Tibial artery (tissue), 4 donors: ENCODE measurements at regions not wholly inside any gene's neighbourhood (a gene's known extent, or its start where the extent isn't known, plus 50 kb on each side); places are given as distances from the start of the nearest gene placed in this dataset.

Source experiments
- DNase-seq, 2 donors: peaks; one replicate each; pipeline ENCODE4 v3.0.0-alpha.2; 2019
- H3K27ac ChIP-seq, 2 donors: fragments of 200-600 bp; sonication (generic) in 1 of 2; 1 replicate in 1 of 2; 2 replicates in 1 of 2; pipeline ENCODE4 v1.5.1; 2018 to 2019; ENCODE audit warnings: mild to moderate bottlenecking in 1 of 2
- H3K27me3 ChIP-seq, 2 donors: fragments of 200-600 bp; sonication (generic) in 1 of 2; one replicate each; pipeline versions ENCODE4 v1.5.1 to v1.6.0; 2016 to 2019
- H3K36me3 ChIP-seq, 3 donors: fragments of 200-600 bp; sonication (generic) in 2 of 3; one replicate each; pipeline ENCODE4 v1.5.1; 2016 to 2019; ENCODE audit warnings: mild to moderate bottlenecking in 2 of 3
- H3K4me1 ChIP-seq, 4 donors: fragments of 200-600 bp; sonication (generic) in 2 of 4; 1 replicate in 3 of 4; 2 replicates in 1 of 4; pipeline ENCODE4 v1.5.1; 2016 to 2019
- H3K4me3 ChIP-seq, 2 donors: fragments of 200-600 bp; sonication (generic) in 1 of 2; 1 replicate in 1 of 2; 2 replicates in 1 of 2; pipeline ENCODE4 v1.5.1; 2018 to 2019; ENCODE audit warnings: mild to moderate bottlenecking in 2 of 2
- H3K9me3 ChIP-seq, 3 donors: fragments of 200-600 bp; sonication (generic) in 1 of 3; one replicate each; pipeline ENCODE4 v1.5.1; 2016 to 2019
- intact Hi-C: fragments of 100-400 bp; cut with DNase I; formaldehyde crosslinking; loops from one replicate; pipeline ENCODE4 v1.15.0; 2023; ENCODE audit warnings: low total_unique reads
- TF ChIP-seq, protein P1 (sequence below), 2 experiments: fragments of 200-600 bp in 1 of 2; fragments of 450-650 bp in 1 of 2; IDR thresholded peaks; one replicate each; pipeline ENCODE4 v1.5.1; 2017 to 2019; ENCODE audit warnings: antibody characterized with exemption in 2 of 2, mild to moderate bottlenecking in 1 of 2, moderate library complexity in 1 of 2

DNA sequence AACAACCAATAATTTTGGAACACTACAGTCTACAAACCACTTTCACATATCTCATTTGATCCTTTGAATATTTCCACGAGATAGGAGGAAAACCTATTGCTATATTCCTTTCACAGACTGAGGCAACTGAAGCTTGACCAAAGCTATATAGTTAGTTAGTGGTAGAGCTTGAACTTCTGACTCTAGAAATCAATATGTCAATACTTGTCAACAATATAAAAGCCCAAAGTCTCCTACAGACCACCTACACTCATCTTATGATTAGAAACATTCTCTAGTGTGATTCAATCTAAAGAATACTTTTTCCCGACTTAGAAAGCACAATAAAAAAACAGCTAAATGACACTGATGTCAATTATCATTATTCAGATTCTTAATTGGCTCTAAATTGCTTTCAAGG, 139.4 kb downstream of the RPS29 start:
- peaks cover 0 to 2% (median 0%) of the 10 kb centered on the region in 3 donors for H3K9me3 ChIP-seq
- H3K27ac ChIP-seq: no peak overlapping the region
- H3K4me3 ChIP-seq: no peak overlapping the region
- intact Hi-C loops: no loop called here
- no peaks in the 10 kb centered on the region for H3K36me3 ChIP-seq
- TF ChIP-seq, protein P1, sequence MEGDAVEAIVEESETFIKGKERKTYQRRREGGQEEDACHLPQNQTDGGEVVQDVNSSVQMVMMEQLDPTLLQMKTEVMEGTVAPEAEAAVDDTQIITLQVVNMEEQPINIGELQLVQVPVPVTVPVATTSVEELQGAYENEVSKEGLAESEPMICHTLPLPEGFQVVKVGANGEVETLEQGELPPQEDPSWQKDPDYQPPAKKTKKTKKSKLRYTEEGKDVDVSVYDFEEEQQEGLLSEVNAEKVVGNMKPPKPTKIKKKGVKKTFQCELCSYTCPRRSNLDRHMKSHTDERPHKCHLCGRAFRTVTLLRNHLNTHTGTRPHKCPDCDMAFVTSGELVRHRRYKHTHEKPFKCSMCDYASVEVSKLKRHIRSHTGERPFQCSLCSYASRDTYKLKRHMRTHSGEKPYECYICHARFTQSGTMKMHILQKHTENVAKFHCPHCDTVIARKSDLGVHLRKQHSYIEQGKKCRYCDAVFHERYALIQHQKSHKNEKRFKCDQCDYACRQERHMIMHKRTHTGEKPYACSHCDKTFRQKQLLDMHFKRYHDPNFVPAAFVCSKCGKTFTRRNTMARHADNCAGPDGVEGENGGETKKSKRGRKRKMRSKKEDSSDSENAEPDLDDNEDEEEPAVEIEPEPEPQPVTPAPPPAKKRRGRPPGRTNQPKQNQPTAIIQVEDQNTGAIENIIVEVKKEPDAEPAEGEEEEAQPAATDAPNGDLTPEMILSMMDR (IDR thresholded peaks at IDR 0.05): no peak
- H3K27me3 ChIP-seq: no peaks in the 10 kb centered on the region
- H3K4me1 ChIP-seq: no peaks in the 10 kb centered on the region
- DNase-seq: no peak

DNA sequence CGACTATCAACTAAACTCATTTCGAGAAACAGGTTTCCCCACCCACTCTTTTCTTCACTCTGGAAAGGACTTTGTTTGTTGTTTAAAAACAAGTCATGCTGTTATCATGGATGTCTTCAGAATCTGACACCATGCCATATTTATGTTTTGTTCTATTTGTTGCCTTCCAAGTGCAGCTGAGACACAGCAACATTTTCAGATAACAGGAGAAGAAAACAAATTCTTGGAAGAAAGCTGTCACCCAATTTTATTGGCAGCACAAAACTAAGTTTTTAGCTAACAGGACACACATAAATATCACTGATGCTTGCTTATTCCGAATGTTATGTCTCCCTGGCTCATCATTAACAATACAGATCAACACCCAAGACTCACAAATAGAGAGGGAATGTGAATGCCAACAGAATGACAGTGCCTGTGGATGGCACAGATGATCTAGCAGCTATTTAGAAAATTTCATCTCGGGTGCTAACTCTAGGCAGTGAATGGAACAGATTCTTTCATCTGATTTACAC, 147.9 kb downstream of the RPS29 start:
- intact Hi-C loops: no loop called here
- Histone ChIP-seq H3K4me1 (no peaks in the 10 kb centered on the region), H3K36me3 (no peaks in the 10 kb centered on the region), H3K9me3 (peaks cover 0 to 4% (median 1%) of the 10 kb centered on the region in 3 donors), H3K4me3 (no peak overlapping the region), H3K27ac (no peak overlapping the region), H3K27me3 (no peaks in the 10 kb centered on the region)
- DNase-seq: no peak
- TF ChIP-seq, protein P1 (IDR thresholded peaks at IDR 0.05): no peak

DNA sequence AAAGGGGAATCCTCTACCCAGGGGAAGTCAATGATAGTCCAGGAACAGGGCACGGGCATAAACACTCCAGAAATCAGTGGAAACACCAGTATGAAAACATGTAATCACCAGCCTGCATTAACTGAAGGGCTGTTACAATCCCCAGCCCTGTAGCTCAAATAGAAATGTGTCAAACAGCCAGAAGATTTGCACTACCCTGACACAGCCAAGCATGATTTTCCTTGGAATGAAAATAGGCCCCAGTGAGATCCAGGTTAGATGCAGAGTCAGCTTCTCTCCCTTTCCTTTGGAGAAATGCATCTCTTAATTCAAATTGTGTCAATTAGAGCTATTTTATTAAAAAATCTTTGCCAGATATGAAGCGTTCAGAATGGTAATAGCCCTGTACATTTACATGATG, 158.1 kb downstream of the RPS29 start:
- DNase-seq: no peak
- Histone ChIP-seq H3K36me3 (no peaks in the 10 kb centered on the region), H3K4me1 (no peaks in the 10 kb centered on the region), H3K9me3 (peaks cover 0 to 9% (median 1%) of the 10 kb centered on the region in 3 donors), H3K4me3 (no peak overlapping the region), H3K27ac (no peak overlapping the region), H3K27me3 (no peaks in the 10 kb centered on the region)
- intact Hi-C loops: no loop called here
- TF ChIP-seq, protein P1 (IDR thresholded peaks at IDR 0.05): no peak

DNA sequence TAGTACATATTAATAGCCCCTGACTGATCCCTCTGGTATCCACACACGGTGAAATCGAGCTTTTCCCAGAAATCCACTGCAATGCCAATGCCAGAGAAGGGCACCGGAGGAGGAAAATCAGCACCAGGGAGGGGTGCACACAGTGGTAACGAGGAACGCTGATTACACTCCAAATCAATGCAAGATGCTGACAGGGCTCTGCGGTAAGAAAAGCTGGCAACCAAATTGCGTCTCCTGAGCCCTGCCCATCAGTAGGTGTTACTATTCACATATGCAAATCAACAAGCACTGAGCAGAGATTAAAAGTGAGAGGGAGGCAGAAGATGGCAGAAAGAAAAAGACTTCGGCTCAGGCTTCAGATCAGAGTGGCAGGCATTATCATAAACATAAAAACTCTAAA, 159.1 kb downstream of the RPS29 start:
- Histone ChIP-seq H3K4me3 (no peak overlapping the region), H3K36me3 (no peaks in the 10 kb centered on the region), H3K9me3 (peaks cover 0 to 8% (median 0%) of the 10 kb centered on the region in 3 donors), H3K4me1 (no peaks in the 10 kb centered on the region), H3K27ac (no peak overlapping the region), H3K27me3 (no peaks in the 10 kb centered on the region)
- no peak for DNase-seq
- TF ChIP-seq, protein P1 (IDR thresholded peaks at IDR 0.05): no peak
- intact Hi-C loops: no loop called here

DNA sequence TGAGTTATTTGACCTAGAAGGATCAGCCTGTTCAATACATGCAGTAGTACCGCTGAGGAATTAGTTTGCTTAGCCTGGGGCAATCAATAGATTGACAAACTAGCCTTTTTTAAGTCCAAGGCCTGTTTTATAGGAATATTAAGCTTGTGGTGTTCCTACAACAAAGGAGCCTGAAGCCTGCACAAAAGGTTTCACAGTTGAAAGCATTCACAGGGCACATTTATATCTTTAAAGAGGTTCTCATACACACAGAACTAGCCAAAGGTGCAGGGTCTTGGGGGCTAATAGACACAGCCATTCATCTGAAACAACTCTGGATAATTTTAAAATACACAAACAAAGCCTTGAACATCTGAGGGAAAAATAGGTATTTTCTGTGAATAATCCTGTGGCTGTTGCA, 160.3 kb downstream of the RPS29 start:
- H3K27me3 ChIP-seq: no peaks in the 10 kb centered on the region
- H3K4me3 ChIP-seq: no peak overlapping the region
- no peaks in the 10 kb centered on the region for H3K4me1 ChIP-seq
- TF ChIP-seq, protein P1 (IDR thresholded peaks at IDR 0.05): no peak
- H3K27ac ChIP-seq: no peak overlapping the region
- peaks cover 0 to 2% (median 0%) of the 10 kb centered on the region in 3 donors for H3K9me3 ChIP-seq
- DNase-seq: no peak
- intact Hi-C loops: no loop called here
- H3K36me3 ChIP-seq: no peaks in the 10 kb centered on the region
